ENCODE measurements at regions not wholly inside any gene's neighbourhood (a gene's known extent, or its start where the extent isn't known, plus 50 kb on each side); places are given as distances from the start of the nearest gene placed in this dataset.

DNA sequence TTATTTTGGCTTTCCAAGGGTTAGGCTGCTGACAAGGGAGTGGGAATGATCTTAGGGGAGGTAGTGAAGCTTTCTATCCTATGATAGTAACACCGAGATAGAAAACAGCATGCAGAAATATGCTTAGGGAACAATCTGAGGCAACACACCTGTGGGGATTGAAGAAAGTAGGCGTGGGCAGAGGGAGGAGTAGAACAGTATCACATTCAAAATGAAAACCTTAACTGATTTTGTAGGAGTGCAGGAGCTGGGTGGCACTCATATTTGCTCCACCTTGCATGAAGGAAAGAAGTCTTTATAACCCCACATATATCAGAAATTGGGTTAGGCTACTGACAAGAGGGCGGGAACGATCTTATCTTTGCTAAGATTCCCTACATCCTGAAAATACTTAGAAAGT lies 762.2 kb upstream of the CNTNAP5 start:
- H3K36me3 ChIP-seq (ENCODE audit: control insufficient read depth in 2 of 2, insufficient read depth in 2 of 2, low read length in 1 of 2) = no peaks in the 10 kb centered on the region
- no peak overlapping the region for H3K4me3 ChIP-seq (ENCODE audit: low read length in 2 of 2)
- H3K27ac ChIP-seq (ENCODE audit: low read depth in 1 of 2, low read length in 1 of 2) = no peak overlapping the region
- H3K4me1 ChIP-seq (ENCODE audit: control insufficient read depth in 2 of 2, insufficient read depth in 2 of 2, low read length in 2 of 2) = no peaks in the 10 kb centered on the region
- WGBS = 93% methylated on average over 4 of the region's 4 CpGs
- no peaks in the 10 kb centered on the region for H3K9me3 ChIP-seq (ENCODE audit: control insufficient read depth in 2 of 2, insufficient read depth in 1 of 2, low read length in 1 of 2)
- no peak for DNase-seq (ENCODE audit: low read depth in 6 of 9, low spot score in 9 of 9)
- no peaks in the 10 kb centered on the region for H3K27me3 ChIP-seq (ENCODE audit: control insufficient read depth in 2 of 2, insufficient read depth in 1 of 2, low read length in 1 of 2)

DNA sequence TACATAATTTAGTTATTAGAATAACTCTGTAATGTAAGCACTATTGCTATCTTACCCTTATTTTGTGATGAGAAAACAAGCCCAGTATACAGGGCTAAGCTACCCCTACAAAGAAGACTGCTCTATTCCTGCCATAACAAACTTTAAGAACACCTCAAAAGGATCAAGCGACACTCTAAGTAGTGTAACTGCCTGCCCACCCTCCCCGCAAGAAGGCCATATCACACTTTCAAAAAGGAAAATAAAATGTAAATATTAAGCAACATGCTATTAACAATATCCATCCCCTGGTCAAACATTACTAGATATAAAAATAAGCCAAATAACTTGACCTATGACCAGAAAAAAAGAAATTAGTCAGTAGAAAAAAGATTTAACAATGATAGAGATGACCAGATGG lies 741.7 kb upstream of the CNTNAP5 start:
- no peaks in the 10 kb centered on the region for H3K4me1 ChIP-seq (ENCODE audit: control insufficient read depth in 2 of 2, insufficient read depth in 2 of 2, low read length in 2 of 2)
- H3K36me3 ChIP-seq (ENCODE audit: control insufficient read depth in 2 of 2, insufficient read depth in 2 of 2, low read length in 1 of 2) = no peaks in the 10 kb centered on the region
- H3K9me3 ChIP-seq (ENCODE audit: control insufficient read depth in 2 of 2, insufficient read depth in 1 of 2, low read length in 1 of 2) = no peaks in the 10 kb centered on the region
- no peaks in the 10 kb centered on the region for H3K27me3 ChIP-seq (ENCODE audit: control insufficient read depth in 2 of 2, insufficient read depth in 1 of 2, low read length in 1 of 2)
- WGBS = 96% methylated on average over 2 of the region's 2 CpGs
- H3K27ac ChIP-seq (ENCODE audit: low read depth in 1 of 2, low read length in 1 of 2) = no peak overlapping the region
- DNase-seq (ENCODE audit: low read depth in 6 of 9, low spot score in 9 of 9) = no peak
- H3K4me3 ChIP-seq (ENCODE audit: low read length in 2 of 2) = no peak overlapping the region

DNA sequence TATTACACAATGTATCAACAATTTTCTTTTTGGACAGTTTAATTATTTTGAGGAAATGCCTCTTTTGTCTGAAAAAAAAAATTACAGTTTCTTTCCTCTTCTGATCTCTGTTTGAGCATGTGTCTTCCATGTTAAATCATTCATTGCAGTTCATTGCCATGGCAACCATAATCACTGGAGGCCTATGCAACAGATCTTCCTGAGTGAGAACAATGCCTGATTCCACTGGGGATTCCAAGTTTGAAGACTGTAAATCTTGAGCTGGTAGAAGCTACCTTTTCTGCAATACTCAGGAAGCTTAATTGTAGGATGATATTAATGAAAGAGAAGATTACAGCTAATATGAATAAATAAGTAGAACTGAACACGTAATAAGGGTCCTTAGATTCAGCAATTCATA lies 721.4 kb upstream of the CNTNAP5 start:
- Histone ChIP-seq H3K9me3 (ENCODE audit: control insufficient read depth in 2 of 2, insufficient read depth in 1 of 2, low read length in 1 of 2) (no peaks in the 10 kb centered on the region), H3K36me3 (ENCODE audit: control insufficient read depth in 2 of 2, insufficient read depth in 2 of 2, low read length in 1 of 2) (no peaks in the 10 kb centered on the region), H3K27me3 (ENCODE audit: control insufficient read depth in 2 of 2, insufficient read depth in 1 of 2, low read length in 1 of 2) (no peaks in the 10 kb centered on the region), H3K4me1 (ENCODE audit: control insufficient read depth in 2 of 2, insufficient read depth in 2 of 2, low read length in 2 of 2) (no peaks in the 10 kb centered on the region), H3K4me3 (ENCODE audit: low read length in 2 of 2) (no peak overlapping the region), H3K27ac (ENCODE audit: low read depth in 1 of 2, low read length in 1 of 2) (no peak overlapping the region)
- DNase-seq (ENCODE audit: low read depth in 6 of 9, low spot score in 9 of 9) = no peak
- 85% methylated on average over 1 of the region's 1 CpG for WGBS
